ENCODE measurements at regions not wholly inside any gene's neighbourhood (a gene's known extent, or its start where the extent isn't known, plus 50 kb on each side); places are given as distances from the start of the nearest gene placed in this dataset.
A peak's percentile ranks its signal among the peaks of the same experiment; 100 is the strongest.

DNA sequence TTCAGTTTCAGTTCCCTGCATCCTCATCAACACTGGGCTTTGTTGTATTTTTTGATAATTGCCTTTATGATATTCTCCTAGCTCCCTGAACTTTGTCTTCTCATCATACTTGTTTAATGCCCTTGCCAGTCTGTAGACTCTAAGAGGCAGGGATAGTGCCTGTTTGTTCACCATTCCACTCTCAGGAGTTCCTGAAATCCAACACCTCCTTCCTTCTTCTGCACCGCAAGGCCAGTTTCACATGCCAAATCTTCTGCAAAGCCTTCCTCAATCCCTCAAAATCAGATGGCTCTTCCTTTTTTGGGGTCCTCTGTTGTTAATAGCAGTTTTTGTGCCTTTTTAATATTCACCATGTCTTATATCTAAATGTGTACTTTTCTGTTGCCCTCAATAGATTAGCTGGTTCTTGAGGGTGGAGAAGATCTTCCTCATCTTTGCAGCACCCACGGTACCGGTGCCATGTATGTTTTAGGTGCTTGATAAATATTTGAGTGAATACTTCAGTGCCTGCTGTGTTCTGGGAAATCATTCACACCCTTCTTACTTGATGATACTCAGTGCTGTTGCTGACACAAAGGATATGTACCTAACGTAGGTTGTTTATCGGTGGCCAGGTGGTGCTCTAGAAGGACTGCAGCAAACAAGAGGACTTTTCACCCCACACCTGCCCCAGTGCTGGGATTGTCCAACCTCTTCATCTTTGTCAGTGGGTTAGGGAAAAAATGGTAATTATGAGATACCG lies 85.3 kb upstream of the LIMCH1 start:
- intact Hi-C loops (cut with DNase I): loop anchor here in 1 of 10 donors (10.0 kb wide), 1 partner anchor 52 kb away; no protein-coding TSS in a partner anchor
- ATAC-seq (no peak), DNase-seq (no peak)
- TF ChIP-seq POLR2A (IDR thresholded peaks at IDR 0.05) (no peak), CTCF (IDR thresholded peaks at IDR 0.05) (no peak)
- Histone ChIP-seq H3K9me3 (no peaks in the 10 kb centered on the region), H3K4me3 (no peak overlapping the region), H3K4me1 (peaks cover 4 to 64% (median 30%) of the 10 kb centered on the region in 12 donors), H3K27ac (peak overlapping the region in 1 of 12 donors; percentile 5), H3K27me3 (no peaks in the 10 kb centered on the region), H3K36me3 (no peaks in the 10 kb centered on the region)
- WGBS, 4 donors: 71 to 85% (median 81%) methylated on average over 6 of the region's 6 CpGs

- no peaks in the 10 kb centered on the region for H3K36me3 ChIP-seq
- WGBS, 4 donors: 12 to 20% (median 18%) methylated on average over 4 of the region's 4 CpGs
- H3K4me1 ChIP-seq: peaks cover 0 to 60% (median 32%) of the 10 kb centered on the region in 12 donors
- peak; percentile 49 to 67 (median 63) for ATAC-seq
- intact Hi-C loops (cut with DNase I): loop anchor here in 1 of 10 donors (10.0 kb wide), 1 partner anchor 50 kb away; no protein-coding TSS in a partner anchor
- H3K4me3 ChIP-seq: no peak overlapping the region
- H3K27me3 ChIP-seq: no peaks in the 10 kb centered on the region
- TF ChIP-seq POLR2A (IDR thresholded peaks at IDR 0.05) (no peak), CTCF (IDR thresholded peaks at IDR 0.05) (no peak)
- DNase-seq: no peak
- H3K9me3 ChIP-seq: no peaks in the 10 kb centered on the region
- no peak overlapping the region for H3K27ac ChIP-seq
Observed at GRCh38 chr4:41454423-41454822, 83.5 kb upstream of the LIMCH1 start.

DNA sequence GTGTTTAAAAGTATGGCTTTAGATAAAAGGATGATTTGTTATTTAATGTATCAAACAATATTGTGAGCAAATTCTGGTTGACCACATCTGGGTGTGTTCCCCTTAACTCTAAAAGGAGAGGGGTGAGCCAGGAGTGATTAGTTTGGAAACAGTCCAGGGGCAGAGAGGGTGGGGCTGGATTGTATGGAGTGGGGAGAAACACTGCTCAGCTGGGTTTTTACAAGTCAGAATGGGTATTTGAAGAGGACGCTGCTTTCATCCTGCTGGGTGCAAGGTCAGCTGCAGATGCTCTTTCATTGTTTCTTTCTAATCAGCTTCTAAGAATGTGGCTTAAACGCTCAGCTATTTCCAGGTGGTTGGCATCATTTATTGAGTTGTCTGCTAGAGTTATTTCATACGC lies 82.8 kb upstream of the LIMCH1 start:
- no peaks in the 10 kb centered on the region for H3K27me3 ChIP-seq
- ATAC-seq (peak in 3 of 4 donors; percentile 31 to 34 (median 33)), DNase-seq (no peak)
- WGBS, 4 donors: 20 to 40% (median 22%) methylated on average over 3 of the region's 3 CpGs
- peaks cover 0 to 65% (median 36%) of the 10 kb centered on the region in 12 donors for H3K4me1 ChIP-seq
- no peak for TF ChIP-seq CTCF (IDR thresholded peaks at IDR 0.05)
- TF ChIP-seq POLR2A (IDR thresholded peaks at IDR 0.05): no peak
- no peaks in the 10 kb centered on the region for H3K36me3 ChIP-seq
- no peaks in the 10 kb centered on the region for H3K9me3 ChIP-seq
- intact Hi-C loops (cut with DNase I): loop anchor here in 1 of 10 donors (10.0 kb wide), 1 partner anchor 50 kb away; no protein-coding TSS in a partner anchor
- no peak overlapping the region for H3K27ac ChIP-seq
- no peak overlapping the region for H3K4me3 ChIP-seq

- ATAC-seq: no peak
- WGBS, 4 donors: 74 to 91% (median 82%) methylated on average over 4 of the region's 4 CpGs
- DNase-seq: no peak
Observed at GRCh38 chr4:41456559-41457101, 81.3 kb upstream of the LIMCH1 start.

More at GRCh38 chr4:41456559-41457101, 81.3 kb upstream of the LIMCH1 start:
- H3K27me3 ChIP-seq: no peaks in the 10 kb centered on the region
- no peak overlapping the region for H3K27ac ChIP-seq
- H3K9me3 ChIP-seq: no peaks in the 10 kb centered on the region
- TF ChIP-seq CTCF (IDR thresholded peaks at IDR 0.05) (no peak), POLR2A (IDR thresholded peaks at IDR 0.05) (no peak)
- H3K4me1 ChIP-seq: peaks cover 0 to 80% (median 47%) of the 10 kb centered on the region in 12 donors
- no peaks in the 10 kb centered on the region for H3K36me3 ChIP-seq
- intact Hi-C loops (cut with DNase I): loop anchor here in 1 of 10 donors (10.0 kb wide), 1 partner anchor 48 kb away; no protein-coding TSS in a partner anchor
- no peak overlapping the region for H3K4me3 ChIP-seq

All from heart left ventricle (tissue), 16 donors.